Lung (tissue), 1 donor: ENCODE measurements at regions not wholly inside any gene's neighbourhood (a gene's known extent, or its start where the extent isn't known, plus 50 kb on each side); places are given as distances from the start of the nearest gene placed in this dataset. TPM values are rescaled to one million over a fixed set of nuclear protein-coding genes. Genes with fewer than 3 reads are reported as not detected.

ENCODE experiments used
- small RNA-seq: library from RNA; depleted of rRNA; stranded (forward); fragments of <200 nt; gene quantifications from one replicate; pipeline ENCODE3, GENCODE V24; 2014; ENCODE audit warnings: low replicate concordance

Small RNAs in the stretch of these regions (small RNA-seq; reads per million reads assigned to genes)
- gene AC023232.1: not detected
